ENCODE measurements at regions not wholly inside any gene's neighbourhood (a gene's known extent, or its start where the extent isn't known, plus 50 kb on each side); places are given as distances from the start of the nearest gene placed in this dataset.

GRCh38 chr1:60974524-60975372 lies 107.6 kb upstream of the NFIA start:
- DNase-seq (ENCODE audit: low spot score) = no peak
- no peak for TF ChIP-seq FOXA2 (IDR thresholded peaks at IDR 0.05)
- no peak for TF ChIP-seq EGR1 (IDR thresholded peaks at IDR 0.05; ENCODE audit: low read depth in 2 of 2)
- no peak for TF ChIP-seq ATF3 (IDR thresholded peaks at IDR 0.05)
- no peak for TF ChIP-seq MAX (IDR thresholded peaks at IDR 0.05)
- no peak for TF ChIP-seq JUND (IDR thresholded peaks at IDR 0.05)
- no peak for TF ChIP-seq TAF1 (conservative IDR thresholded peaks at IDR 0.05)
- no peak for TF ChIP-seq HNF4G (IDR thresholded peaks at IDR 0.05)
- TF ChIP-seq HNF4A (conservative IDR thresholded peaks at IDR 0.05) = no peak
- no peak for TF ChIP-seq GABPA (IDR thresholded peaks at IDR 0.05 in 1 of 2, conservative IDR thresholded peaks at IDR 0.05 in 1 of 2)
- TF ChIP-seq CTCF (IDR thresholded peaks at IDR 0.05; ENCODE audit: low read depth, low read length, missing input control) = no peak
- no peak for TF ChIP-seq SP1 (IDR thresholded peaks at IDR 0.05)
- TF ChIP-seq NR2F2 (IDR thresholded peaks at IDR 0.05) = no peak
- H3K27ac ChIP-seq (ENCODE audit: low read depth in 1 of 2, low read length in 2 of 2) = no peak overlapping the region
- no peak overlapping the region for H3K9ac ChIP-seq (ENCODE audit: low read depth in 1 of 2, low read length in 2 of 2)
- no peaks in the 10 kb centered on the region for H3K9me3 ChIP-seq (ENCODE audit: control insufficient read depth in 4 of 4, low read length in 3 of 4)
- H3K27me3 ChIP-seq (ENCODE audit: control insufficient read depth in 4 of 4, insufficient read depth in 4 of 4, low read length in 3 of 4) = no peaks in the 10 kb centered on the region
- WGBS = 91% methylated on average over 5 of the region's 5 CpGs
- no peaks in the 10 kb centered on the region for H3K36me3 ChIP-seq (ENCODE audit: control insufficient read depth in 4 of 4, insufficient read depth in 3 of 4, low read depth in 1 of 4, low read length in 3 of 4)
- H3K4me3 ChIP-seq (ENCODE audit: low read depth in 1 of 3, low read length in 3 of 3) = no peak overlapping the region
- H3K4me1 ChIP-seq (ENCODE audit: control insufficient read depth in 4 of 4, insufficient read depth in 4 of 4, low read length in 3 of 4) = no peaks in the 10 kb centered on the region

- 89% methylated on average over 4 of the region's 4 CpGs for WGBS
- Histone ChIP-seq H3K36me3 (ENCODE audit: control insufficient read depth in 4 of 4, insufficient read depth in 3 of 4, low read depth in 1 of 4, low read length in 3 of 4) (no peaks in the 10 kb centered on the region), H3K4me3 (ENCODE audit: low read depth in 1 of 3, low read length in 3 of 3) (no peak overlapping the region), H3K27ac (ENCODE audit: low read depth in 1 of 2, low read length in 2 of 2) (no peak overlapping the region), H3K9me3 (ENCODE audit: control insufficient read depth in 4 of 4, low read length in 3 of 4) (no peaks in the 10 kb centered on the region), H3K9ac (ENCODE audit: low read depth in 1 of 2, low read length in 2 of 2) (no peak overlapping the region), H3K4me1 (ENCODE audit: control insufficient read depth in 4 of 4, insufficient read depth in 4 of 4, low read length in 3 of 4) (no peaks in the 10 kb centered on the region), H3K27me3 (ENCODE audit: control insufficient read depth in 4 of 4, insufficient read depth in 4 of 4, low read length in 3 of 4) (no peaks in the 10 kb centered on the region)
- TF ChIP-seq HNF4G (IDR thresholded peaks at IDR 0.05) = no peak
- no peak for TF ChIP-seq RAD21 (IDR thresholded peaks at IDR 0.05)
- TF ChIP-seq CTCF (IDR thresholded peaks at IDR 0.05; ENCODE audit: low read depth, low read length, missing input control) = no peak
- no peak for TF ChIP-seq FOXA2 (IDR thresholded peaks at IDR 0.05)
- no peak for TF ChIP-seq ZBTB33 (IDR thresholded peaks at IDR 0.05)
- TF ChIP-seq YY1 (IDR thresholded peaks at IDR 0.05) = no peak
- TF ChIP-seq ATF3 (IDR thresholded peaks at IDR 0.05) = no peak
- TF ChIP-seq HNF4A (conservative IDR thresholded peaks at IDR 0.05) = no peak
- no peak for TF ChIP-seq REST (IDR thresholded peaks at IDR 0.05)
- TF ChIP-seq JUND (IDR thresholded peaks at IDR 0.05) = no peak
- TF ChIP-seq NR2F2 (IDR thresholded peaks at IDR 0.05) = no peak
- TF ChIP-seq EGR1 (IDR thresholded peaks at IDR 0.05; ENCODE audit: low read depth in 2 of 2) = no peak
- DNase-seq (ENCODE audit: low spot score) = no peak
These were observed 108.7 kb upstream of the NFIA start for GRCh38 chr1:60973668-60974067.
